ENCODE measurements at regions not wholly inside any gene's neighbourhood (a gene's known extent, or its start where the extent isn't known, plus 50 kb on each side); places are given as distances from the start of the nearest gene placed in this dataset.

DNA sequence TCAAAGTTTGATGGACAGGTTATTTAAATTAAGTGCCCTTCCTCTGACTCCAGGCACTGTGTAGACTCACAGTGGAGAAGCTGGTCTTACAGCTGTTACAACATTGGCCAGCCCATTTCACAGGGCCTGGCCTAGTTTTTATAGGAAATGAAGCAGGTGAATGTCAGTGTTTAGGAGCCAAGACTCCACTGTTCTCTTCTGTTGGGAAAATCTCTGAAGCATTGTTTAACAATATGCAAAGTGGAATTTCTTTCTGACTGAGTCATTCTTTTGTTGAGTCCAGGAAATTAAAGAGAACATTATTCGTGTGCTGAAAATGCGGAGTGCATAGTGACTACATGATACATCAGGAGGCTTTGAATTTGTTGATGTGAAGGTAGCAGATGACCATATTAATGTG lies 64.7 kb downstream of the ARRDC4 start:
- Histone ChIP-seq H3K4me2 (ENCODE audit: low read depth, low read length, poor library complexity, severe bottlenecking) (no peak overlapping the region), H3K36me3 (ENCODE audit: low read length) (no peaks in the 10 kb centered on the region), H3K4me3 (ENCODE audit: insufficient read depth, low read length, poor library complexity, severe bottlenecking) (no peak overlapping the region), H3K9ac (ENCODE audit: low read length) (no peak overlapping the region), H3K9me2 (replicated peaks; ENCODE audit: insufficient read depth, low read length) (no peaks in the 10 kb centered on the region), H3K27me3 (ENCODE audit: low read length) (no peaks in the 10 kb centered on the region), H3K9me3 (ENCODE audit: insufficient read depth, low read length) (no peaks in the 10 kb centered on the region), H4K20me1 (ENCODE audit: low read depth, low read length) (no peaks in the 10 kb centered on the region), H2AFZ (ENCODE audit: low read depth, low read length, severe bottlenecking) (no peak overlapping the region), H3F3A (ENCODE audit: insufficient read depth) (no peaks in the 10 kb centered on the region), H3K27ac (ENCODE audit: low read depth, low read length) (no peak overlapping the region), H3K79me2 (ENCODE audit: insufficient read depth, low read length) (no peaks in the 10 kb centered on the region)
- TF ChIP-seq, protein P1, sequence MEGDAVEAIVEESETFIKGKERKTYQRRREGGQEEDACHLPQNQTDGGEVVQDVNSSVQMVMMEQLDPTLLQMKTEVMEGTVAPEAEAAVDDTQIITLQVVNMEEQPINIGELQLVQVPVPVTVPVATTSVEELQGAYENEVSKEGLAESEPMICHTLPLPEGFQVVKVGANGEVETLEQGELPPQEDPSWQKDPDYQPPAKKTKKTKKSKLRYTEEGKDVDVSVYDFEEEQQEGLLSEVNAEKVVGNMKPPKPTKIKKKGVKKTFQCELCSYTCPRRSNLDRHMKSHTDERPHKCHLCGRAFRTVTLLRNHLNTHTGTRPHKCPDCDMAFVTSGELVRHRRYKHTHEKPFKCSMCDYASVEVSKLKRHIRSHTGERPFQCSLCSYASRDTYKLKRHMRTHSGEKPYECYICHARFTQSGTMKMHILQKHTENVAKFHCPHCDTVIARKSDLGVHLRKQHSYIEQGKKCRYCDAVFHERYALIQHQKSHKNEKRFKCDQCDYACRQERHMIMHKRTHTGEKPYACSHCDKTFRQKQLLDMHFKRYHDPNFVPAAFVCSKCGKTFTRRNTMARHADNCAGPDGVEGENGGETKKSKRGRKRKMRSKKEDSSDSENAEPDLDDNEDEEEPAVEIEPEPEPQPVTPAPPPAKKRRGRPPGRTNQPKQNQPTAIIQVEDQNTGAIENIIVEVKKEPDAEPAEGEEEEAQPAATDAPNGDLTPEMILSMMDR (IDR thresholded peaks at IDR 0.05; ENCODE audit: insufficient read depth, low read length, poor library complexity, severe bottlenecking) = no peak
- no peak for TF ChIP-seq EZH2phosphoT487 (conservative IDR thresholded peaks at IDR 0.05; ENCODE audit: low read length)

DNA sequence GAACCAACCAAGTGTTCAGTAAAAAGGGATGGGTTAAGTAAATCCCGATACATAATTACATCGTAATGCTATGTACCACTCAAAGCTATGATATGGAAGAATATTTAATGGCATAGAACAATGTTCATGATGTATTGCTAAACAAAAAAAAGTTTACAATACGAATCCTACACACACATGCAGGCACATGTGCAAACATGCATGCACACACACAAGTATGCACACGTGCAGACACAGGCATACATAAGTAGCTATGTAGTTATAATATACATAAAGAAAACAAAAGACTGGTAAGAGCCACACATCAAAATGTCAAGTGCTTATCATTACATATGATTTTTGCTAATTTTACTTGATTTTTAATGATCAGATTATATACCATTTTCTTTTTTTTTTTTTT lies 74.2 kb downstream of the ARRDC4 start:
- H3K4me3 ChIP-seq (ENCODE audit: insufficient read depth, low read length, poor library complexity, severe bottlenecking) = no peak overlapping the region
- no peak for TF ChIP-seq EZH2phosphoT487 (conservative IDR thresholded peaks at IDR 0.05; ENCODE audit: low read length)
- TF ChIP-seq, protein P1 (IDR thresholded peaks at IDR 0.05; ENCODE audit: insufficient read depth, low read length, poor library complexity, severe bottlenecking) = no peak
- H3K27me3 ChIP-seq (ENCODE audit: low read length) = peaks cover 3% of the 10 kb centered on the region; the same call in 1 of the 2 replicates
- H3K4me2 ChIP-seq (ENCODE audit: low read depth, low read length, poor library complexity, severe bottlenecking) = no peak overlapping the region
- no peaks in the 10 kb centered on the region for H3K9me2 ChIP-seq (replicated peaks; ENCODE audit: insufficient read depth, low read length)
- H3K27ac ChIP-seq (ENCODE audit: low read depth, low read length) = no peak overlapping the region
- H3K36me3 ChIP-seq (ENCODE audit: low read length) = no peaks in the 10 kb centered on the region
- H3K9ac ChIP-seq (ENCODE audit: low read length) = no peak overlapping the region
- H3F3A ChIP-seq (ENCODE audit: insufficient read depth) = no peaks in the 10 kb centered on the region
- no peak overlapping the region for H2AFZ ChIP-seq (ENCODE audit: low read depth, low read length, severe bottlenecking)
- no peaks in the 10 kb centered on the region for H3K79me2 ChIP-seq (ENCODE audit: insufficient read depth, low read length)
- H3K9me3 ChIP-seq (ENCODE audit: insufficient read depth, low read length) = no peaks in the 10 kb centered on the region
- no peaks in the 10 kb centered on the region for H4K20me1 ChIP-seq (ENCODE audit: low read depth, low read length)

DNA sequence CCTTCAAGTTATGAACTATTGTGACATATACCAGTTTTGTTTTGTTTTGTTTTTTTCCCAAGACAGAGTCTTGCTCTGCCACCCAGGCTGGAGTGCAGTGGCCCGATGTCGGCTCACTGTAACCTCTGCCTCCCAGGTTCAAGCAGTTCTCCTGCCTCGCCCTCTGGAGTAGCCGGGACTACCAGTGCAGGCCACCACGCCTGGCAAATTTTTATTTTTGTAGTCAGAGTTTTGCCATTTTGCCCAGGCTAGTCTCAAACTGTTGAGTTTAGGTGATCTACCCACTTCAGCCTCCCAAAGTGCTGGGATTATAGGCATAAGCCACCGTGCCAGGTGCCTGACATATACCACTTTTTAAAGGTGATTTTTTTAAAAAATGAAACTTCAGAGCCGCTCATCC lies 74.6 kb downstream of the ARRDC4 start:
- Histone ChIP-seq H3K9me2 (replicated peaks; ENCODE audit: insufficient read depth, low read length) (no peaks in the 10 kb centered on the region), H3K9ac (ENCODE audit: low read length) (no peak overlapping the region), H3K4me3 (ENCODE audit: insufficient read depth, low read length, poor library complexity, severe bottlenecking) (no peak overlapping the region), H4K20me1 (ENCODE audit: low read depth, low read length) (no peaks in the 10 kb centered on the region), H3K27me3 (ENCODE audit: low read length) (peaks cover 3% of the 10 kb centered on the region; the same call in 1 of the 2 replicates), H3K4me2 (ENCODE audit: low read depth, low read length, poor library complexity, severe bottlenecking) (no peak overlapping the region), H3K36me3 (ENCODE audit: low read length) (no peaks in the 10 kb centered on the region), H2AFZ (ENCODE audit: low read depth, low read length, severe bottlenecking) (no peak overlapping the region), H3F3A (ENCODE audit: insufficient read depth) (no peaks in the 10 kb centered on the region), H3K9me3 (ENCODE audit: insufficient read depth, low read length) (no peaks in the 10 kb centered on the region), H3K79me2 (ENCODE audit: insufficient read depth, low read length) (no peaks in the 10 kb centered on the region), H3K27ac (ENCODE audit: low read depth, low read length) (no peak overlapping the region)
- TF ChIP-seq, protein P1 (IDR thresholded peaks at IDR 0.05; ENCODE audit: insufficient read depth, low read length, poor library complexity, severe bottlenecking) = no peak
- TF ChIP-seq EZH2phosphoT487 (conservative IDR thresholded peaks at IDR 0.05; ENCODE audit: low read length) = no peak
